ENCODE measurements at regions not wholly inside any gene's neighbourhood (a gene's known extent, or its start where the extent isn't known, plus 50 kb on each side); places are given as distances from the start of the nearest gene placed in this dataset.

- TF ChIP-seq ZNF488 (tag by site-specific recombination; IDR thresholded peaks at IDR 0.05) (no peak), OSR2 (tag by site-specific recombination; IDR thresholded peaks at IDR 0.05) (no peak)
Measured at GRCh38 chr2:34656632-34657031, 1057.5 kb upstream of the FAM98A start (continued).

- Histone ChIP-seq H3K4me1 (ENCODE audit: control insufficient read depth, insufficient read depth, low read length) (no peaks in the 10 kb centered on the region), H3K4me3 (ENCODE audit: low read depth, low read length) (no peak overlapping the region), H3K36me3 (ENCODE audit: control insufficient read depth in 2 of 2, insufficient read depth in 1 of 2, low read length in 2 of 2) (no peaks in the 10 kb centered on the region), H3K27ac (ENCODE audit: extremely low read depth, low read depth, low read length) (no peak overlapping the region), H3K9me3 (ENCODE audit: control insufficient read depth, insufficient read depth, low read depth, low read length) (no peaks in the 10 kb centered on the region)
- CTCF ChIA-PET: no interaction called here
- TF ChIP-seq ZNF140 (tag by site-specific recombination; IDR thresholded peaks at IDR 0.05): no peak
- TF ChIP-seq REST (tag by site-specific recombination; IDR thresholded peaks at IDR 0.05): peak; percentile 82
- POLR2A ChIA-PET: no interaction called here
Measured at GRCh38 chr2:34652636-34653035, 1053.5 kb upstream of the FAM98A start.

GRCh38 chr2:34646901-34647300 is 1047.8 kb upstream of the FAM98A start:
- TF ChIP-seq ZNF248 (tag by site-specific recombination; IDR thresholded peaks at IDR 0.05) (no peak), ZNF449 (tag by site-specific recombination; IDR thresholded peaks at IDR 0.05) (no peak), ZNF571 (tag by site-specific recombination; IDR thresholded peaks at IDR 0.05) (no peak), ZNF2 (tag by site-specific recombination; IDR thresholded peaks at IDR 0.05) (no peak), OSR2 (tag by site-specific recombination; IDR thresholded peaks at IDR 0.05) (no peak), ZSCAN30 (tag by site-specific recombination; IDR thresholded peaks at IDR 0.05) (no peak), PRDM6 (tag by site-specific recombination; IDR thresholded peaks at IDR 0.05) (no peak)
- H3K27ac ChIP-seq (ENCODE audit: extremely low read depth, low read depth, low read length): no peak overlapping the region
- no peaks in the 10 kb centered on the region for H3K36me3 ChIP-seq (ENCODE audit: control insufficient read depth in 2 of 2, insufficient read depth in 1 of 2, low read length in 2 of 2)
- CTCF ChIA-PET: no interaction called here
- POLR2A ChIA-PET: no interaction called here
- no peak overlapping the region for H3K4me3 ChIP-seq (ENCODE audit: low read depth, low read length)
- no peaks in the 10 kb centered on the region for H3K9me3 ChIP-seq (ENCODE audit: control insufficient read depth, insufficient read depth, low read depth, low read length)
- H3K4me1 ChIP-seq (ENCODE audit: control insufficient read depth, insufficient read depth, low read length): no peaks in the 10 kb centered on the region

- Histone ChIP-seq H3K27ac (ENCODE audit: extremely low read depth, low read depth, low read length) (no peak overlapping the region), H3K36me3 (ENCODE audit: control insufficient read depth in 2 of 2, insufficient read depth in 1 of 2, low read length in 2 of 2) (no peaks in the 10 kb centered on the region), H3K4me3 (ENCODE audit: low read depth, low read length) (no peak overlapping the region), H3K4me1 (ENCODE audit: control insufficient read depth, insufficient read depth, low read length) (no peaks in the 10 kb centered on the region), H3K9me3 (ENCODE audit: control insufficient read depth, insufficient read depth, low read depth, low read length) (no peaks in the 10 kb centered on the region)
- TF ChIP-seq HOXC10 (CRISPR knock-in tag; IDR thresholded peaks at IDR 0.05) (no peak), ZNF629 (tag by site-specific recombination; IDR thresholded peaks at IDR 0.05) (no peak), ZNF792 (tag by site-specific recombination; IDR thresholded peaks at IDR 0.05) (no peak), ZNF777 (tag by site-specific recombination; IDR thresholded peaks at IDR 0.05; ENCODE audit: borderline replicate concordance) (no peak), ZNF280C (tag by site-specific recombination; IDR thresholded peaks at IDR 0.05) (no peak), ZNF747 (tag by site-specific recombination; IDR thresholded peaks at IDR 0.05) (no peak), ZNF138 (tag by site-specific recombination; IDR thresholded peaks at IDR 0.05; ENCODE audit: borderline replicate concordance) (no peak), ZNF658 (tag by site-specific recombination; IDR thresholded peaks at IDR 0.05) (no peak), ZNF548 (tag by site-specific recombination; IDR thresholded peaks at IDR 0.05) (no peak), ZNF24 (tag by site-specific recombination; IDR thresholded peaks at IDR 0.05) (no peak)
- POLR2A ChIA-PET: no interaction called here
- CTCF ChIA-PET: interaction anchor here (0.6 kb wide), 1 partner anchor 264 kb away, joined by 3 read pairs; no protein-coding TSS in a partner anchor
Measured at GRCh38 chr2:34632327-34632726, 1033.2 kb upstream of the FAM98A start.

All from HEK293 (cell line).